Lower lobe of right lung (tissue), 2 donors: ENCODE measurements at regions not wholly inside any gene's neighbourhood (a gene's known extent, or its start where the extent isn't known, plus 50 kb on each side); places are given as distances from the start of the nearest gene placed in this dataset.

Experiments
- ATAC-seq, 2 donors: fragments of 200-7000 bp; cut with Tn5 transposase; one replicate each; pipeline ENCODE4 v1.9.1; 2020 to 2022; ENCODE audit warnings: mild to moderate bottlenecking in 2 of 2, moderate library complexity in 2 of 2
- DNase-seq: peaks from one replicate; pipeline ENCODE4 v3.0.0-alpha.2; 2020
- H3K27ac ChIP-seq: fragments of 200-600 bp; one replicate; pipeline ENCODE4 v1.8.0; 2022
- H3K27me3 ChIP-seq: fragments of 200-600 bp; one replicate; pipeline ENCODE4 v1.8.0; 2022; ENCODE audit warnings: low read depth
- H3K36me3 ChIP-seq: fragments of 200-600 bp; one replicate; pipeline ENCODE4 v1.8.0; 2022; ENCODE audit warnings: mild to moderate bottlenecking
- H3K4me1 ChIP-seq: fragments of 200-600 bp; one replicate; pipeline ENCODE4 v1.8.0; 2022
- H3K4me3 ChIP-seq: fragments of 200-600 bp; one replicate; pipeline ENCODE4 v1.8.0; 2022; ENCODE audit warnings: mild to moderate bottlenecking
- H3K9me3 ChIP-seq: fragments of 200-600 bp; one replicate; pipeline ENCODE4 v1.8.0; 2022
- CTCF ChIP-seq: fragments of 200-600 bp; IDR thresholded peaks from one replicate; pipeline ENCODE4 v1.8.0; 2022; ENCODE audit warnings: antibody characterized with exemption, mild to moderate bottlenecking
- intact Hi-C: fragments of 100-400 bp; cut with DNase I; formaldehyde crosslinking; loops from one replicate; pipeline ENCODE4 v1.11.0; 2022
- donor health status: DM: no; HTN: yes; CAD: no; lungs with severe emphysema.

- no peaks in the 10 kb centered on the region for H3K27me3 ChIP-seq
- intact Hi-C loops, result no loop called here
- H3K27ac ChIP-seq, result no peak overlapping the region
- no peaks in the 10 kb centered on the region for H3K4me1 ChIP-seq
- DNase-seq, result no peak
- H3K4me3 ChIP-seq, result no peak overlapping the region
- TF ChIP-seq CTCF, result no peak
- no peaks in the 10 kb centered on the region for H3K9me3 ChIP-seq
- no peaks in the 10 kb centered on the region for H3K36me3 ChIP-seq
- ATAC-seq, result no peak
These were observed 413.3 kb downstream of the SFMBT2 start for GRCh38 chr10:6997509-6997908.

DNA sequence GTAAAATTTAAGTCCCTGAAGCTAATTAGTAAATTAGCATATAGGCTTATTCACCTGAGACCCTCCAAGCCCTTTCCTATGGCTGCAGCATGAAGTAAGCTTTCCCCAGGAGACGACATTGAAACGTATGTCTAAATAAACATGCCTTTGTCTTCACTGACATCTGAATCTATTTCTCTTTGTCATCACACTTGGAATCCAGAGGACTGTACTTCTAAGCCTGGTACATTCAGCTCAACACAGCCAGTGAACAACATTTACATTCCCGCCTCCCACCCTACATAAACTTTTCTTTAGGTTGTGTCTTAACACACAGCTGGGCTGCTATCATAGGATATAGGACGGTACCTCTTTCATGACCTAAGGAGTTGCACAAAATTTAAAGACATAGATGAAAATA, 414.4 kb downstream of the SFMBT2 start:
- DNase-seq (no peak), ATAC-seq (no peak)
- Histone ChIP-seq H3K4me3 (no peak overlapping the region), H3K27ac (no peak overlapping the region), H3K36me3 (no peaks in the 10 kb centered on the region), H3K9me3 (no peaks in the 10 kb centered on the region), H3K27me3 (no peaks in the 10 kb centered on the region), H3K4me1 (no peaks in the 10 kb centered on the region)
- no peak for TF ChIP-seq CTCF
- intact Hi-C loops, result no loop called here

DNA sequence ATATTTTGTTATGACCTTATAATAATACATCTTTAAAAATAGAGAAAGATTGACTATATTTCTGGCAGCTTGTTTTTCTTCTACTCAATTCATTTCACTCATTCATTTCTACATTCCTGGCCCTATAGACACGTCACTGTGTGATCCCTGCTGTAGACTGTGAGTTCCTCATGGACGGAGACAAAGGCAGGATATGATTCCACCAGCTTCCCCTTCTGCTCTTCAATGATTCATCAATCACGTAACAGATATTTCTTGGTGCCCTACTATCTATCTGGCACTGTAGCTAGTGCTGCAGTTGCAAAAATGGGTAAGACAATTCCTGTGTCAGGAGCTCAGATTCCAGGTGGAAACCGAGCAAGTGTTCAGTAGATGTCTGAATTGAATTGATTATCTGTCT, 415.0 kb downstream of the SFMBT2 start:
- no peaks in the 10 kb centered on the region for H3K4me1 ChIP-seq
- intact Hi-C loops, result no loop called here

DNA sequence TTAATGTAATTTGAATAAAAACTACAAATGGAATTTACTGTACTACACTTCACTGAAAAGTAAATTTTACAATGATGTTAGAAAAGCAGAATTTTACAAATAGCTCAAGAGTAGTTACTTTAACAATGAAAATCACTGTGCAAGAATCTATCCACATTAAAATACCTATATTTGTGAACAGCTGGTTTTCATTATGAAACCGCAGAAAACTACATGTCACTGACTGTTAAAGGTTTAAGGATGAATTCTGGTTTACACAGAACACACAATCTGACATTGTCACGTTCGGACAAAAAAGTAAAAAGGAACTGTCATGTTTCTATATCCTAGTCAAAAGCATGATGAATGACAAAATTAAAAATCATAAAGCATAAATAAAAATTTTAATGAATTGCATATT, 415.3 kb upstream of the PRKCQ start:
- no peaks in the 10 kb centered on the region for H3K9me3 ChIP-seq
- no peaks in the 10 kb centered on the region for H3K4me1 ChIP-seq
- no peaks in the 10 kb centered on the region for H3K36me3 ChIP-seq
- H3K27ac ChIP-seq, result no peak overlapping the region
- no peaks in the 10 kb centered on the region for H3K27me3 ChIP-seq
- no peak overlapping the region for H3K4me3 ChIP-seq
- no peak for TF ChIP-seq CTCF
- no peak for ATAC-seq
- intact Hi-C loops, result no loop called here
- DNase-seq, result no peak

More for the DNA sequence above, 415.0 kb downstream of the SFMBT2 start:
- no peak overlapping the region for H3K27ac ChIP-seq
- H3K9me3 ChIP-seq, result no peaks in the 10 kb centered on the region
- H3K36me3 ChIP-seq, result no peaks in the 10 kb centered on the region
- no peak overlapping the region for H3K4me3 ChIP-seq
- DNase-seq (no peak), ATAC-seq (peak in 1 of 2 donors; percentile 42)
- no peak for TF ChIP-seq CTCF
- no peaks in the 10 kb centered on the region for H3K27me3 ChIP-seq

- Histone ChIP-seq H3K36me3 (no peaks in the 10 kb centered on the region), H3K27me3 (no peaks in the 10 kb centered on the region), H3K9me3 (no peaks in the 10 kb centered on the region), H3K4me1 (no peaks in the 10 kb centered on the region), H3K27ac (no peak overlapping the region), H3K4me3 (no peak overlapping the region)
- no peak for TF ChIP-seq CTCF
- intact Hi-C loops, result no loop called here
- ATAC-seq, result no peak
- DNase-seq, result no peak
These were observed 410.8 kb upstream of the PRKCQ start for GRCh38 chr10:6990891-6991290.

GRCh38 chr10:6988654-6989053, 408.6 kb upstream of the PRKCQ start:
- no peak for DNase-seq
- no peak for TF ChIP-seq CTCF
- H3K36me3 ChIP-seq, result no peaks in the 10 kb centered on the region
- no peaks in the 10 kb centered on the region for H3K9me3 ChIP-seq
- intact Hi-C loops, result no loop called here
- H3K4me3 ChIP-seq, result no peak overlapping the region
- ATAC-seq, result peak in 1 of 2 donors; percentile 37
- no peaks in the 10 kb centered on the region for H3K4me1 ChIP-seq
- no peak overlapping the region for H3K27ac ChIP-seq
- H3K27me3 ChIP-seq, result no peaks in the 10 kb centered on the region
